ENCODE measurements at regions not wholly inside any gene's neighbourhood (a gene's known extent, or its start where the extent isn't known, plus 50 kb on each side); places are given as distances from the start of the nearest gene placed in this dataset.

GRCh38 chr3:153259956-153260355 is 97.9 kb downstream of the RAP2B start:
- TF ChIP-seq CTCF (IDR thresholded peaks at IDR 0.05) (no peak), POLR2A (IDR thresholded peaks at IDR 0.05) (no peak)

Measured in breast epithelium (tissue), 3 donors.